NCI-H2227 (cell line): ENCODE measurements at regions not wholly inside any gene's neighbourhood (a gene's known extent, or its start where the extent isn't known, plus 50 kb on each side); places are given as distances from the start of the nearest gene placed in this dataset.

Experiments used
- DNase-seq: peaks from one replicate; lab custom pipeline; 2025; ENCODE audit not compliant: unreplicated experiment; lab: John Stamatoyannopoulos, UW

DNA sequence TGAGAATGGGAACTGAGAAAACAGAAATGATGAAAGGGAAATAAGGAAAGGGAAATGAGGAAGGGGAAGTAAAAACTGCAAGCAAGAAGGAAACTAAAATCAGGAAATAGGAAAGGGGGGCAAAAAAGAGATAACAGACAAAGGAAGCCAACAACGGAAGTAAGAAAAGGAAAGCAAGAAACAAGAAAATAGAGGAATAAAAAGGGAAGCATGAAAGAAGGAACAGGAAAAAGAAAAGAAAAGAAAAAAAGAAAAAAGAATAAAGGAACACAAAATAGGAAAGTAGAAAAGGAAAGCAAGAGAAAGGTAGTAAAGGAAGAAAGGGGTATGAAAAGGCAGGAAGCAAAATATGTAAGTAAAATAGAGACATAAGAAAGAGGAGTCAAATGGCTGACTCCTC, 241.2 kb upstream of the NCKAP5 start:
- no peak for DNase-seq

DNA sequence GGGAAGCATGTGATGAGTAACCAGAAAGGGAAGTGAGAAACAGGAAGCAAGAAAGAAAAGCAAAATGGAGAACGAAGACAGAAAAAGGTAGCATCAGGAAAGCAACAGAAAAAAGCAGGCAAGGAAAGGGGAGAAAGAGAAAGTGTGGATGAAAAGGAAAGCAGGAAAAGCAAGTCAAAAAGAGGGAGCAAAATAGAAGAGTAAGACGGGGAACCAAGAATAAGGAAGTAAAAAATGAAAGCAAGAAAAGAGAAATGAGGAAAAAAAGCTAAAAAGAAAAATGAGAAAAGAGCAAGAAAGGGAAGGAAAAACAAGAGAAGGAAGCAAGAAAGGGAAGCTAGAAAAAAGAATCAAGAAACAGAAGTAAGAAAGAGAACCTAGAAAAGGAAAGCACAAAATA, 242.3 kb upstream of the NCKAP5 start:
- no peak for DNase-seq

DNA sequence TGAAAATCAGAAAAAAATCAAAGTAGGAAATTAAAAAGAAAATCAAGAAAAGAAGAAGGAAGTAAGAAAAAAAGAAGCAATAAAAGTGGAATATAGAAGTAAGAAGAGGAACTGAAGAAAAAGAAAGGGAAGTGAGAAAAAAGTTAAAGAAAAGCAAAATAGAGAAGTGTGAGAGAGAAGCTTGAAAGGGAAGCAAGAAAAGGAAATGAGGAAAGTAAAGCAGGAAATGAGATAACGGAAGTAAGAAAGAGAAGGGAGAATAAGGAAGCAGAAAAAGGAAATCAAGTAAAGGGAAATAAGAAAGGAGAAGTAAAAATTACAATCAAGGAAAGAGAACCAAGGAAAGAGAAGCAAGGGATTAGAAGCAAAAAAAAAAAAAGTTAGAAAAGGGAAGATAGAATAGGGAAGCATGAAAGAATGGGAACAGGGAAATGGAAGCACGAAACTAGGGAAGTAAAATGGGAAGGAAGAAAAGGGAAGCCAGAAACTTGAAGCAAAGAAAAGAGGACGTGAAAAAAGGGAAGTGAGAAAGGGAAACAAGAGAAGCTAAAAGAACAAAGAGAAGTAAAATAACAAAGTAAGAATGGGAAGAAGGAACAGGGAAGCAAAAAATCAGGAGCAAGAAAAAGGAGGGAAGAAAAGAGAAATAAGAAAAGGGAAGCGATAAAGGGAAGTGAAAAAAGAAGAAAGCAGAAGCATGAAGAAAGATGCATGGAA, 243.3 kb upstream of the NCKAP5 start:
- no peak for DNase-seq

GRCh38 chr2:133812826-133813617, 244.8 kb upstream of the NCKAP5 start:
- no peak for DNase-seq

- DNase-seq = no peak
These were observed 246.6 kb upstream of the NCKAP5 start for GRCh38 chr2:133814890-133815289.

DNA sequence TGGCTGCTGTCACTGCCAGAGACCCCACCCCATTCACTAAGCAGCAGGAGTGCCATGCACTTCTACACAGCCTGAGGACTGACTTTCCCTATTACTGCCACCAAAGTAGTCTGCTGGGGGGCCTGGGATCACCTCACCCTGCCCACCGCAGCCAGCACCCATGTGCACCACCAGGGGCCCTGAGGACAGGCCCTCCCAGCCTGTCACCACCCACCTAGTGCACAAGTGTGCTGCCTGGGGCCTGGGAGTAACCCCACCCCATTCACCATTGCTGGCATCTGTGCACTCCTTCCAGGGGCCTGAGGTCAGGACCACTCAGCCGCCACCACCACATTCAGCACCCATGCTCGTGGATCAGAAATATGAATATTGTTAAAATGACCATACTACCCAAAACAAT, 247.8 kb upstream of the NCKAP5 start:
- DNase-seq = no peak

- peak; percentile 80 for DNase-seq
These were observed 249.7 kb upstream of the NCKAP5 start for GRCh38 chr2:133817680-133818566.

DNA sequence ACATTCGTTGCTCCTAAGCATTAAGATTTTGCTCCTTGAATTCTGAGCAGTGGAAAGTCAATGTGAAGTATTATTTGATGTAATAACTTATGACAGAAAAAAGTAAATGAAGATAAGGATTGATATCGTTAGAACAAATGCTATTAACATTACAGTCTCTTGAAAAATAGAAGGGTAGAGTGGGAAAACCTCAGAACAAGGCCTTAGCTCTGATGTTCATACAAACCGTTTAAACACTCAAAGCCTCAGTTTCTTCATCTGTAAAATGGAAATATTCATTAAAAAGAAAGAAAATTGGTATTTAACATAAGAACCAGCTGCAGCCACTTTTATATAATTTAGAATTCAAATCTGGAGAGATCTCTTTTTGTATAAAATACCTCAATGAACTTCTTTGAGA, 250.4 kb upstream of the NCKAP5 start:
- DNase-seq = no peak

- no peak for DNase-seq
These were observed 251.6 kb upstream of the NCKAP5 start for GRCh38 chr2:133819906-133820305.

- DNase-seq = no peak
These were observed 253.0 kb upstream of the NCKAP5 start for GRCh38 chr2:133821107-133821760.

- DNase-seq = no peak
These were observed 254.4 kb upstream of the NCKAP5 start for GRCh38 chr2:133822517-133823225.

- DNase-seq = no peak
These were observed 254.9 kb upstream of the NCKAP5 start for GRCh38 chr2:133823226-133823550.

DNA sequence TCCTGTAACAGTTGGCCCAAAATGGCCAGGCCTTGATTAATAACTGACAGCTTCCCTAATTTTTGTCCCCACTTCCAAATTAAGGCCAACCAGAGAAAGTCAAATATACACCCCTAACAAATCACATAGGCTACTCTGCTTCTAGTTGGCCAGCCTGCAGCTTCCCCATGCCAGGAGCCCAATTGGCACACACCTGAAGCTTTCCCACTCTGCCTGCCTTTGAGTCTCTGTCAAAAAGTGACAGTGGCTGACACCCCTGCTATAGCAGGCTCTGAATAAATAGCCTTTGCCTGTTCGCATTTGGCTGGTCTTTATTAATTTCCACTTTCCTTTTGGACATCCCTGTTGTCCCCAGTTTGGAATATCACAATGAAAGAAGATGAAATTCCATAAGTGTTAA, 256.6 kb upstream of the NCKAP5 start:
- DNase-seq = no peak

GRCh38 chr2:133825778-133826177, 257.5 kb upstream of the NCKAP5 start:
- no peak for DNase-seq

DNA sequence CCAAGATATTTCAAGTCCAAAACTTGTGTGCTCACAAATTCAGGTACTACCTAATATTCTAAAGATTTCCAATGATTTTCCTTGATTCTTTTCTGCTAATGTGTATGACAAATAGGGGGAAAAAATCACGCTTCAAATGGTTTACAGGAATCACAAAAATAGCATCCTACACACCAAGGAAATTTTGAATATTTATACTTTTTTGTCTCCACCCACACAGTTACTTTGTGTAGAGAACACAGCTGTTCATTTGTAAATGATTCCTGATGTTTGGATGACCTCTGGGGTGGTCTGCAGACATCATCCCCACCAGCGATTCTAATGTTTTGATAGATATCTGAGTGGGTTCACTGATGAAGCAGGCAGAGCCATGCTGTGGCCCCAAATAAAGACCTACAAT, 260.6 kb upstream of the NCKAP5 start:
- no peak for DNase-seq

GRCh38 chr2:133829450-133830020, 261.3 kb upstream of the NCKAP5 start:
- DNase-seq = no peak

DNA sequence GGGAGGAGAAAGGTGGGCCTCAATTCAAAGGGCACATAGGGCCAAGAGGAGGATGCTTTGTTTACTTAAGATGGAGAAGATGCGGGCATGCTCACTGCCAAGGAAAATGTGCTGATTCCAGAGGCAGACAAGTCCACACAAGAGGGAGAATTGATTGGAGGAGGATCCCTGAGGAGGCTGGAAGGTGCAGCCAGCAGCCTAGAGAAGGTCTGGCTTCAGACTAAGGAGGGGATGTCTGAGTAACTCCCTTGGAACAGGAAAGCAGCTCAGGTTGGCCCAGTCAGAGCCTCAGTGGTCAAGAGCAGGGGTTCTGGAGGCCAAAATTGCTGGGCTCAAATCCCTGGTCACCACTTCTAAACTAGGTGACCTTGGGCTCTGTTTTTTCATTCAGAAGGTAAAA, 265.5 kb upstream of the NCKAP5 start:
- DNase-seq = no peak

DNA sequence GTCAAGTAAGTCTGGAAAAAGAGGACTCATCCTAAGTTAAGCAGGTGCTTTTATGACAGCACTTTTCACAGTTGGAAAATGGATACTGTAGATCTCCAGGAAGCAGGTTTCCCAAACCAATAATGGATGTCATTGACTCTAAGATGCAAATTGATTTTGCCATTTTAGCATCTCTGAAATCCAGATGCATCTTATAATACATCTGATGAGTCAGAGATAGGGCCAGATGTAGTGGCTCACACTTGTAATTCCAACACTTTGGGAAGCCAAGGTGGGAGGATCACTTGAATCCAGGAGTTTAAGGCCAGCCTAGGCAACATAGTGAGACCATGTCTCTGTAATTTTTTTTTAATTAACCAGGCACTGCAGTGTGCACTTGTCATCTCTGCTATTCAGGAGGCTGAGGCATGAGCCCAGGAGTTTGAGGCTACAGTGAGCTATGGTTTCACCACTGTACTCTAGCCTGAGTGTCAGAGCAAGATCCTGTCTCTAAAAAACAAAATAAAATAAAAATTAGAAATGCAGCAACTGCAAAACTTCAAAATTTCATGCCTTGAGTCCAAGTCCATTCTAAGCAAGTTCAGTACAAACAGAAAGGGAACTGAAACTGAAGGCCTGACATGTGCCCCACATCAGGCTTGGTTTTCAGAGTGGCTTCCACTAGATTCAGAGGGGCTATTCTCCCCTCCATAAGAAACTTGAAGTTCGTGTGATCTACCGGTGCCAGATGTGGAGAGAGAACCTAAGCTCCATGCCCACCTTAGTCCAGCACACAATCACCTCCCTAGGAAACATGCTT, 267.8 kb upstream of the NCKAP5 start:
- no peak for DNase-seq

GRCh38 chr2:133836691-133837345, 268.6 kb upstream of the NCKAP5 start:
- no peak for DNase-seq
